ENCODE measurements at regions not wholly inside any gene's neighbourhood (a gene's known extent, or its start where the extent isn't known, plus 50 kb on each side); places are given as distances from the start of the nearest gene placed in this dataset.
"Not testable (repeated sequence)": the region's sequence is repeated elsewhere in the genome, so short reads cannot be mapped to it uniquely, and the experiment has no call there.

- DNase-seq (no peak), ATAC-seq (ENCODE audit: poor library complexity) (no peak)
- intact Hi-C loops (cut with DNase I): no loop called here
These were observed 1222.1 kb upstream of the AUTS2 start for GRCh38 chr7:68376131-68376661.

- no peak for DNase-seq
- intact Hi-C loops (cut with DNase I): no loop called here
- no peak for ATAC-seq (ENCODE audit: poor library complexity)
These were observed 1216.5 kb upstream of the AUTS2 start for GRCh38 chr7:68381731-68382130.

GRCh38 chr7:68384581-68384980, 1213.7 kb upstream of the AUTS2 start:
- intact Hi-C loops (cut with DNase I): no loop called here
- ATAC-seq (ENCODE audit: poor library complexity) (no peak), DNase-seq (no peak)

GRCh38 chr7:68393051-68393450, 1205.2 kb upstream of the AUTS2 start:
- intact Hi-C loops (cut with DNase I): no loop called here
- DNase-seq: no peak
- ATAC-seq (ENCODE audit: poor library complexity): no peak

- DNase-seq (no peak), ATAC-seq (ENCODE audit: poor library complexity) (no peak)
- intact Hi-C loops (cut with DNase I): no loop called here
These were observed 1204.1 kb upstream of the AUTS2 start for GRCh38 chr7:68394131-68394530.

- intact Hi-C loops (cut with DNase I): no loop called here
- DNase-seq (no peak), ATAC-seq (ENCODE audit: poor library complexity) (no peak)
These were observed 1198.2 kb upstream of the AUTS2 start for GRCh38 chr7:68399991-68400590.

- ATAC-seq (ENCODE audit: poor library complexity) (no peak), DNase-seq (no peak)
- intact Hi-C loops (cut with DNase I): no loop called here
These were observed 1197.5 kb upstream of the AUTS2 start for GRCh38 chr7:68400783-68401182.

GRCh38 chr7:68401313-68401712, 1197.0 kb upstream of the AUTS2 start:
- ATAC-seq (ENCODE audit: poor library complexity) (no peak), DNase-seq (no peak)
- intact Hi-C loops (cut with DNase I): no loop called here

GRCh38 chr7:68406480-68406879, 1191.8 kb upstream of the AUTS2 start:
- no peak for DNase-seq
- ATAC-seq (ENCODE audit: poor library complexity): no peak
- intact Hi-C loops (cut with DNase I): no loop called here

- intact Hi-C loops (cut with DNase I): no loop called here
- ATAC-seq (ENCODE audit: poor library complexity) (no peak), DNase-seq (no peak)
These were observed 1190.8 kb upstream of the AUTS2 start for GRCh38 chr7:68407460-68407859.

- ATAC-seq (ENCODE audit: poor library complexity): no peak
- intact Hi-C loops (cut with DNase I): no loop called here
These were observed 1189.4 kb upstream of the AUTS2 start for GRCh38 chr7:68408873-68409272.

GRCh38 chr7:68409851-68410250, 1188.4 kb upstream of the AUTS2 start:
- DNase-seq: no peak
- intact Hi-C loops (cut with DNase I): no loop called here
- ATAC-seq (ENCODE audit: poor library complexity): no peak

More at GRCh38 chr7:68408873-68409272, 1189.4 kb upstream of the AUTS2 start:
- no peak for DNase-seq

GRCh38 chr7:68410693-68411092, 1187.6 kb upstream of the AUTS2 start:
- DNase-seq; intact Hi-C loops (cut with DNase I); ATAC-seq (ENCODE audit: poor library complexity): not testable (repeated sequence)

- intact Hi-C loops (cut with DNase I): no loop called here
- no peak for DNase-seq
- ATAC-seq (ENCODE audit: poor library complexity): no peak
These were observed 1186.5 kb upstream of the AUTS2 start for GRCh38 chr7:68411742-68412141.

- DNase-seq (no peak), ATAC-seq (ENCODE audit: poor library complexity) (no peak)
- intact Hi-C loops (cut with DNase I): no loop called here
These were observed 1183.4 kb upstream of the AUTS2 start for GRCh38 chr7:68414631-68415425.

GRCh38 chr7:68417002-68417401, 1181.3 kb upstream of the AUTS2 start:
- ATAC-seq (ENCODE audit: poor library complexity) (no peak), DNase-seq (no peak)
- intact Hi-C loops (cut with DNase I): no loop called here

GRCh38 chr7:68417659-68418058, 1180.6 kb upstream of the AUTS2 start:
- intact Hi-C loops (cut with DNase I): no loop called here
- no peak for ATAC-seq (ENCODE audit: poor library complexity)
- no peak for DNase-seq

GRCh38 chr7:68420342-68421192, 1177.7 kb upstream of the AUTS2 start:
- peak; percentile 46 for DNase-seq
- peak; percentile 95 for ATAC-seq (ENCODE audit: poor library complexity)
- intact Hi-C loops (cut with DNase I): no loop called here

GRCh38 chr7:68421712-68422111, 1176.6 kb upstream of the AUTS2 start:
- intact Hi-C loops (cut with DNase I): no loop called here
- DNase-seq (no peak), ATAC-seq (ENCODE audit: poor library complexity) (no peak)

Measured in Right ventricle myocardium superior (tissue), 1 donor.